Astrocyte (in vitro differentiated cells and primary cell): ENCODE measurements at regions not wholly inside any gene's neighbourhood (a gene's known extent, or its start where the extent isn't known, plus 50 kb on each side); places are given as distances from the start of the nearest gene placed in this dataset.

Experiments
- DNase-seq: peaks from one replicate; pipeline ENCODE4 v3.0.0-alpha.2; 2010; ENCODE audit warnings: low read depth
- FAIRE-seq: peaks from 2 replicates; lab custom pipeline; 2011; peaks lifted over from hg19 to GRCh38; lab: Jason Lieb, UNC
- H2AFZ ChIP-seq: 2 replicates; pipeline ENCODE4 v1.6.0; 2012; ENCODE audit warnings: low read depth, low read length, inconsistent platforms
- H3K27ac ChIP-seq: 2 replicates; pipeline ENCODE4 v1.5.1; 2011; ENCODE audit warnings: low read depth, low read length, inconsistent platforms
- H3K27me3 ChIP-seq: 2 replicates; pipeline ENCODE4 v1.6.0; 2011; ENCODE audit warnings: low read length, inconsistent platforms; ENCODE audit not compliant: insufficient read depth
- H3K36me3 ChIP-seq: 2 replicates; pipeline ENCODE4 v1.5.1; 2011; ENCODE audit warnings: low read length, inconsistent platforms; ENCODE audit not compliant: insufficient read depth
- H3K4me1 ChIP-seq: 2 replicates; pipeline ENCODE4 v1.5.1; 2011; ENCODE audit warnings: low read length, inconsistent platforms; ENCODE audit not compliant: insufficient read depth
- H3K4me2 ChIP-seq: 2 replicates; pipeline ENCODE4 v1.6.0; 2012; ENCODE audit warnings: low read length, inconsistent platforms
- H3K4me3 ChIP-seq: 2 replicates; pipeline ENCODE4 v1.5.1; 2011; ENCODE audit warnings: low read depth, mild to moderate bottlenecking, low read length, inconsistent platforms; ENCODE audit not compliant: insufficient read depth
- H3K79me2 ChIP-seq: 2 replicates; pipeline ENCODE4 v1.6.0; 2012; ENCODE audit warnings: mild to moderate bottlenecking, low read length, inconsistent platforms; ENCODE audit not compliant: insufficient read depth
- H3K9ac ChIP-seq: 2 replicates; pipeline ENCODE4 v1.6.0; 2012; ENCODE audit warnings: mild to moderate bottlenecking, low read length, inconsistent platforms
- H3K9me3 ChIP-seq: 2 replicates; pipeline ENCODE4 v1.5.1; 2012; ENCODE audit warnings: low read depth, mild to moderate bottlenecking, low read length, inconsistent platforms; ENCODE audit not compliant: insufficient read depth
- H4K20me1 ChIP-seq: 2 replicates; pipeline ENCODE4 v1.6.0; 2012; ENCODE audit warnings: low read length, inconsistent platforms; ENCODE audit not compliant: insufficient read depth
- H3K27ac Mint-ChIP-seq: one replicate; pipeline ENCODE4 v1.8.0; 2021; ENCODE audit warnings: mild to moderate bottlenecking, mixed read lengths; ENCODE audit not compliant: unreplicated experiment
- H3K27me3 Mint-ChIP-seq: one replicate; pipeline ENCODE4 v1.8.0; 2021; ENCODE audit warnings: low read depth, mixed read lengths; ENCODE audit not compliant: unreplicated experiment
- H3K36me3 Mint-ChIP-seq: one replicate; pipeline ENCODE4 v1.8.0; 2021; ENCODE audit warnings: low read depth, mixed read lengths; ENCODE audit not compliant: unreplicated experiment
- H3K4me1 Mint-ChIP-seq: one replicate; pipeline ENCODE4 v1.8.0; 2021; ENCODE audit warnings: low read depth, mixed read lengths; ENCODE audit not compliant: unreplicated experiment
- H3K4me3 Mint-ChIP-seq: one replicate; pipeline ENCODE4 v1.8.0; 2021; ENCODE audit warnings: mild to moderate bottlenecking, moderate library complexity, mixed read lengths; ENCODE audit not compliant: unreplicated experiment
- H3K9me3 Mint-ChIP-seq: one replicate; pipeline ENCODE4 v1.8.0; 2021; ENCODE audit warnings: mild to moderate bottlenecking, mixed read lengths; ENCODE audit not compliant: unreplicated experiment
- EZH2 ChIP-seq: IDR thresholded peaks from 2 replicates; pipeline ENCODE4 v1.6.1; 2012; ENCODE audit warnings: mild to moderate bottlenecking, low read length, inconsistent platforms; ENCODE audit not compliant: insufficient read depth
- TF ChIP-seq, protein P1 (sequence below): IDR thresholded peaks from 2 replicates; pipeline ENCODE4 v1.5.1; 2011; ENCODE audit warnings: low read depth, mild to moderate bottlenecking, inconsistent platforms, low read length, moderate library complexity; ENCODE audit not compliant: insufficient read depth

DNA sequence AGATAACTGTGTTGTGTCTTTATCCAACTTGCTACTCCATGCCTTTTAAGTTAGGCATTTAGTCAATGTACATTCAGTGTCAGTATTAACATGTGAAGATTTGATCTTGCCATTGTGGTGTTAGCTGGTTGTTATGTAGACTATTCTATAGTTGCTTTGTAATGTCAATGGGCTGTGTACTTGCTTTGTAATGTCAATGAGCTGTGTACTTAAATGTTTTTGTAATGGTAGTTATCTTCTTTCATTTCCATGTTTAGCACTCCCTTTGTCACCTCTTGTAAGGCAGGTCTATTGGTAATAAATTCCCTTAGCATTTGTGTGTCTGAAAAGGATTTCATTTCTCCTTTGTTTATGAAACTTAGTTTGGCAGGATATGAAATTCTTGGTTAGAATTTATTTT is 53.4 kb downstream of the MC4R start:
- Mint-ChIP-seq H3K9me3 (peaks cover 1% of the 10 kb centered on the region), H3K27me3 (no peaks in the 10 kb centered on the region)

DNA sequence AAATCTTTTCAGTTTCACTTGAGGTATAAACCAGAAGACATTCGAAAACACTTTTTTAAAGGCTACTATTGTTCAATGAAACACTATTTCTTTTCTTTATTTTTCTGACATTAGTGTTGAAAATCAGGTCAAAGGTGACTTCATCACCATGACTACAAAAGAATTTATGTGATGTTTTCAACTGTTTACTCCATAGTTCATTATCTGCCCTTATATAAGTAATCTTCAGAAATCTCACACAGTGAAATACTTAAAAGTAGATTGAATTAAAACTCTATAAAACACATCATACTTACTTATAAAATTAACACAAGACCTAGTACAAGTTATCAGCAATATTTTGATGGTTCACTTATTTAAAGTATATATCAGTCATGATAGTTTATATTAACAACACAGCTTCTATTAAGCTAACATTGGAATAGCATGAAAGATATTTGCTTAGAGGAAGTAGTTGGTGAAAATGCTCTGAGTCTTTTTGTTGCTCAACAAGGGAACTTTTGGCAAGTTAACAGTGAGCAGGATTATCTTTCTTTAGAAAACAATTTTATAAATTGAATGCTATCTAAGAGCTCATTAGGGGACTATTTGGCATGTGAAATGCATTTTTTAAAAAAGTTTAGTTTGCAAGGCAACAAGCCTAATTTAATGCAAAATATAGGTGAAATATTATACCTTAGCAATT is 60.8 kb downstream of the MC4R start:
- DNase-seq (no peak), FAIRE-seq (no peak)
- Mint-ChIP-seq H3K36me3 (no peaks in the 10 kb centered on the region), H3K9me3 (peaks cover 1% of the 10 kb centered on the region), H3K27me3 (no peaks in the 10 kb centered on the region), H3K27ac (no peak overlapping the region), H3K4me3 (no peak overlapping the region), H3K4me1 (no peaks in the 10 kb centered on the region)
- TF ChIP-seq, protein P1, sequence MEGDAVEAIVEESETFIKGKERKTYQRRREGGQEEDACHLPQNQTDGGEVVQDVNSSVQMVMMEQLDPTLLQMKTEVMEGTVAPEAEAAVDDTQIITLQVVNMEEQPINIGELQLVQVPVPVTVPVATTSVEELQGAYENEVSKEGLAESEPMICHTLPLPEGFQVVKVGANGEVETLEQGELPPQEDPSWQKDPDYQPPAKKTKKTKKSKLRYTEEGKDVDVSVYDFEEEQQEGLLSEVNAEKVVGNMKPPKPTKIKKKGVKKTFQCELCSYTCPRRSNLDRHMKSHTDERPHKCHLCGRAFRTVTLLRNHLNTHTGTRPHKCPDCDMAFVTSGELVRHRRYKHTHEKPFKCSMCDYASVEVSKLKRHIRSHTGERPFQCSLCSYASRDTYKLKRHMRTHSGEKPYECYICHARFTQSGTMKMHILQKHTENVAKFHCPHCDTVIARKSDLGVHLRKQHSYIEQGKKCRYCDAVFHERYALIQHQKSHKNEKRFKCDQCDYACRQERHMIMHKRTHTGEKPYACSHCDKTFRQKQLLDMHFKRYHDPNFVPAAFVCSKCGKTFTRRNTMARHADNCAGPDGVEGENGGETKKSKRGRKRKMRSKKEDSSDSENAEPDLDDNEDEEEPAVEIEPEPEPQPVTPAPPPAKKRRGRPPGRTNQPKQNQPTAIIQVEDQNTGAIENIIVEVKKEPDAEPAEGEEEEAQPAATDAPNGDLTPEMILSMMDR, result no peak
- no peak for TF ChIP-seq EZH2
- Histone ChIP-seq H3K79me2 (no peaks in the 10 kb centered on the region), H3K27me3 (no peaks in the 10 kb centered on the region), H3K9me3 (no peaks in the 10 kb centered on the region), H3K36me3 (no peaks in the 10 kb centered on the region), H3K4me2 (no peak overlapping the region), H3K9ac (no peak overlapping the region), H3K4me3 (no peak overlapping the region), H3K4me1 (no peaks in the 10 kb centered on the region), H3K27ac (no peak overlapping the region), H2AFZ (no peak overlapping the region), H4K20me1 (no peaks in the 10 kb centered on the region)

More for the DNA sequence above, 53.4 kb downstream of the MC4R start:
- no peak overlapping the region for H3K4me3 ChIP-seq
- TF ChIP-seq, protein P1, result no peak
- TF ChIP-seq EZH2, result no peak
- H4K20me1 ChIP-seq, result no peaks in the 10 kb centered on the region
- no peak overlapping the region for H3K4me3 Mint-ChIP-seq
- DNase-seq, result no peak
- H3K27me3 ChIP-seq, result no peaks in the 10 kb centered on the region
- H3K9ac ChIP-seq, result no peak overlapping the region
- FAIRE-seq, result no peak
- H3K9me3 ChIP-seq, result no peaks in the 10 kb centered on the region
- H3K27ac Mint-ChIP-seq, result no peak overlapping the region
- no peak overlapping the region for H3K27ac ChIP-seq
- H2AFZ ChIP-seq, result no peak overlapping the region
- H3K4me1 ChIP-seq, result no peaks in the 10 kb centered on the region
- no peaks in the 10 kb centered on the region for H3K79me2 ChIP-seq
- H3K36me3 ChIP-seq, result no peaks in the 10 kb centered on the region
- H3K4me2 ChIP-seq, result no peak overlapping the region
- H3K36me3 Mint-ChIP-seq, result no peaks in the 10 kb centered on the region
- no peaks in the 10 kb centered on the region for H3K4me1 Mint-ChIP-seq

DNA sequence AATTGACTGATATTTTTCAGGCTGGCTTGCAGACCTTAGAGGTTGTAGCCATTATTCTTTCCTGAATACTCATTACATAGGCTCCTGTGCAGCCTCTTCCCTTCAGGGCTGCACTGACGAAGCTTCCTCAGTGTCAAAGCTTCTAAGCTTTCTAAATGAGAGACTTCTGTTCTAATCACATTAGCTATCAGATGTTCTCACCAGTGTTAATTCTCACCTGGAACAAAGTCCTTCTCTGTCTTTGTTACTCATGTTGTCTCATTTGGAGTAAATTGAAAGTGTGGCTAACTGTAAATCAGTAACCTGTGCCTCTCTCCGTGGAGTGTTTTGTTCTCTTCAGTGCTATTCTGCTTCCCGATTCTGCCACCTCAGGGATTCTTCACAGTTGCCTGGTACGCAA is 76.9 kb downstream of the MC4R start:
- Histone ChIP-seq H3K9ac (no peak overlapping the region), H3K4me2 (no peak overlapping the region), H3K9me3 (no peaks in the 10 kb centered on the region), H3K4me1 (no peaks in the 10 kb centered on the region), H4K20me1 (no peaks in the 10 kb centered on the region), H3K4me3 (no peak overlapping the region), H3K79me2 (no peaks in the 10 kb centered on the region), H3K27me3 (no peaks in the 10 kb centered on the region), H3K27ac (no peak overlapping the region), H2AFZ (no peak overlapping the region), H3K36me3 (no peaks in the 10 kb centered on the region)
- FAIRE-seq, result no peak
- Mint-ChIP-seq H3K27me3 (no peaks in the 10 kb centered on the region), H3K4me3 (no peak overlapping the region), H3K36me3 (no peaks in the 10 kb centered on the region), H3K27ac (no peak overlapping the region), H3K9me3 (no peaks in the 10 kb centered on the region), H3K4me1 (no peaks in the 10 kb centered on the region)
- TF ChIP-seq, protein P1, result no peak
- TF ChIP-seq EZH2, result no peak
- no peak for DNase-seq
